SK-N-SH (cell line): ENCODE measurements at regions not wholly inside any gene's neighbourhood (a gene's known extent, or its start where the extent isn't known, plus 50 kb on each side); places are given as distances from the start of the nearest gene placed in this dataset.

ENCODE experiments used
- CHD2 ChIP-seq: fragments of 150-350 bp; IDR thresholded peaks from 2 replicates; pipeline ENCODE4 v1.6.1; 2018; ENCODE audit warnings: low read length; ENCODE audit not compliant: partially characterized antibody
- CTCF ChIP-seq: fragments of 200-600 bp; sonication (generic); IDR thresholded peaks from 2 replicates; pipeline ENCODE4 v1.6.1; 2017; ENCODE audit warnings: antibody characterized with exemption, mild to moderate bottlenecking, moderate library complexity
- EP300 ChIP-seq, 2 experiments: IDR thresholded peaks; 2 replicates each; pipeline versions ENCODE4 v1.4.0 to v1.6.1; 2012; ENCODE audit warnings: borderline replicate concordance in 1 of 2, low read depth in 1 of 2, low read length in 1 of 2
- MAX ChIP-seq: IDR thresholded peaks from 2 replicates; pipeline ENCODE4 v1.4.0; 2012; ENCODE audit warnings: low read depth
- NFIC ChIP-seq: IDR thresholded peaks from 2 replicates; pipeline ENCODE4 v1.4.0; 2012; ENCODE audit warnings: borderline replicate concordance
- NRF1 ChIP-seq: IDR thresholded peaks from 2 replicates; pipeline ENCODE4 v1.6.1; 2012; ENCODE audit warnings: low read depth, mild to moderate bottlenecking, low read length
- RFX5 ChIP-seq: IDR thresholded peaks from 2 replicates; pipeline ENCODE4 v1.6.1; 2012; ENCODE audit warnings: mild to moderate bottlenecking, improper control_type of control experiment, low read length
- ZBTB33 ChIP-seq: IDR thresholded peaks from 2 replicates; pipeline ENCODE4 v1.4.0; 2012; ENCODE audit warnings: low read depth, borderline replicate concordance

- TF ChIP-seq CTCF (no peak), CHD2 (no peak), NFIC (no peak), ZBTB33 (no peak), MAX (no peak), NRF1 (no peak), EP300 (IDR thresholded peaks at IDR 0.05; ENCODE audit: borderline replicate concordance in 1 of 2, low read depth in 1 of 2, low read length in 1 of 2) (no peak), RFX5 (no peak)
Observed at GRCh38 chr5:118042076-118042475, 946.3 kb downstream of the DTWD2 start.
